HCT116 (cell line): ENCODE measurements at regions not wholly inside any gene's neighbourhood (a gene's known extent, or its start where the extent isn't known, plus 50 kb on each side); places are given as distances from the start of the nearest gene placed in this dataset.

Experiments
- CTCF ChIP-seq, 3 experiments: fragments of 200-600 bp in 1 of 3; sonication (generic) in 1 of 3; IDR thresholded peaks in 2 of 3; conservative IDR thresholded peaks in 1 of 3; 2 replicates each; pipeline ENCODE4 v1.5.1; 2012 to 2017; ENCODE audit warnings: low read depth in 2 of 3, low read length in 2 of 3, antibody characterized with exemption in 1 of 3, borderline replicate concordance in 1 of 3, control low read depth in 1 of 3, mild to moderate bottlenecking in 1 of 3, mixed read lengths in 1 of 3, mixed run types in 1 of 3, moderate library complexity in 1 of 3; ENCODE audit not compliant: insufficient read depth in 1 of 3
- ELF1 ChIP-seq: IDR thresholded peaks from 2 replicates; pipeline ENCODE4 v1.6.1; 2012; ENCODE audit warnings: low read depth, borderline replicate concordance
- EZH2 ChIP-seq: fragments of 200-600 bp; sonication (generic); IDR thresholded peaks from 2 replicates; pipeline ENCODE4 v1.6.1; 2017; ENCODE audit warnings: antibody characterized with exemption, mixed run types
- JUND ChIP-seq: IDR thresholded peaks from 2 replicates; pipeline ENCODE4 v1.6.1; 2012
- MAX ChIP-seq: IDR thresholded peaks from 2 replicates; pipeline ENCODE4 v1.6.1; 2012
- POLR2A ChIP-seq: IDR thresholded peaks from 2 replicates; pipeline ENCODE4 v1.7.0; 2011; ENCODE audit warnings: borderline replicate concordance; ENCODE audit not compliant: insufficient read depth, insufficient read length; ENCODE audit errors: extremely low read depth
- POLR2AphosphoS5 ChIP-seq: IDR thresholded peaks from 2 replicates; pipeline ENCODE4 v1.6.1; 2011; ENCODE audit warnings: mild to moderate bottlenecking, low read depth, low read length, moderate library complexity
- REST ChIP-seq: IDR thresholded peaks from 2 replicates; pipeline ENCODE4 v1.6.1; 2012; ENCODE audit warnings: low read depth
- YY1 ChIP-seq: IDR thresholded peaks from 2 replicates; pipeline ENCODE4 v1.6.1; 2011; ENCODE audit warnings: low read length, low read depth, moderate library complexity, mild to moderate bottlenecking; ENCODE audit not compliant: insufficient replicate concordance; ENCODE audit errors: extremely low read depth
- ZBTB33 ChIP-seq: IDR thresholded peaks from 2 replicates; pipeline ENCODE4 v1.6.1; 2011; ENCODE audit warnings: mild to moderate bottlenecking, low read length, moderate library complexity; ENCODE audit not compliant: insufficient replicate concordance; ENCODE audit errors: extremely low read depth

GRCh38 chr6:119454714-119455113 lies 105.2 kb upstream of the MAN1A1 start:
- TF ChIP-seq CTCF (IDR thresholded peaks at IDR 0.05 in 2 of 3, conservative IDR thresholded peaks at IDR 0.05 in 1 of 3; ENCODE audit: borderline replicate concordance in 1 of 3, insufficient read depth in 1 of 3, low read depth in 2 of 3, low read length in 2 of 3), result no peak
- no peak for TF ChIP-seq YY1
- TF ChIP-seq POLR2A, result no peak
- no peak for TF ChIP-seq EZH2
- TF ChIP-seq JUND, result no peak
- no peak for TF ChIP-seq REST
- no peak for TF ChIP-seq ELF1
- TF ChIP-seq ZBTB33, result no peak
- TF ChIP-seq MAX, result no peak
- no peak for TF ChIP-seq POLR2AphosphoS5
